Right renal pelvis (tissue), 4 donors: ENCODE measurements at regions not wholly inside any gene's neighbourhood (a gene's known extent, or its start where the extent isn't known, plus 50 kb on each side); places are given as distances from the start of the nearest gene placed in this dataset.
"Not testable (repeated sequence)": the region's sequence is repeated elsewhere in the genome, so short reads cannot be mapped to it uniquely, and the experiment has no call there.

Experiments
- DNase-seq, 4 donors: peaks; one replicate each; pipeline ENCODE4 v3.0.0-alpha.2; 2013; ENCODE audit warnings: low read depth in 4 of 4, low spot score in 3 of 4, missing footprints in 1 of 4

- no peak for DNase-seq
These were observed 129.0 kb upstream of the ZEB2 start for GRCh38 chr2:144648837-144649465.

- no peak for DNase-seq
These were observed 125.3 kb upstream of the ZEB2 start for GRCh38 chr2:144645083-144645778.

- no peak for DNase-seq
These were observed 124.6 kb upstream of the ZEB2 start for GRCh38 chr2:144644549-144644948.

- DNase-seq, result no peak
These were observed 123.8 kb upstream of the ZEB2 start for GRCh38 chr2:144643537-144644336.

- no peak for DNase-seq
These were observed 122.9 kb upstream of the ZEB2 start for GRCh38 chr2:144642856-144643255.

- DNase-seq, result no peak
These were observed 122.2 kb upstream of the ZEB2 start for GRCh38 chr2:144642131-144642530.

- DNase-seq, result not testable (repeated sequence)
These were observed 118.3 kb upstream of the ZEB2 start for GRCh38 chr2:144638250-144638649.

- not testable (repeated sequence) for DNase-seq
These were observed 116.9 kb upstream of the ZEB2 start for GRCh38 chr2:144636860-144637259.

GRCh38 chr2:144632809-144633208 lies 112.9 kb upstream of the ZEB2 start:
- DNase-seq, result no peak

- no peak for DNase-seq
These were observed 111.7 kb upstream of the ZEB2 start for GRCh38 chr2:144631636-144632035.

GRCh38 chr2:144630459-144631215 lies 110.7 kb upstream of the ZEB2 start:
- no peak for DNase-seq

- DNase-seq, result no peak
These were observed 110.0 kb upstream of the ZEB2 start for GRCh38 chr2:144629935-144630334.

GRCh38 chr2:144628566-144628965 lies 108.6 kb upstream of the ZEB2 start:
- no peak for DNase-seq

GRCh38 chr2:144625626-144626025 lies 105.7 kb upstream of the ZEB2 start:
- DNase-seq, result no peak

- no peak for DNase-seq
These were observed 105.3 kb upstream of the ZEB2 start for GRCh38 chr2:144625226-144625625.

- no peak for DNase-seq
These were observed 104.5 kb upstream of the ZEB2 start for GRCh38 chr2:144624451-144624850.

- not testable (repeated sequence) for DNase-seq
These were observed 102.5 kb upstream of the ZEB2 start for GRCh38 chr2:144622373-144622772.

- DNase-seq, result no peak
These were observed 101.3 kb upstream of the ZEB2 start for GRCh38 chr2:144621266-144621665.

- no peak for DNase-seq
These were observed 99.8 kb upstream of the ZEB2 start for GRCh38 chr2:144619760-144620159.

GRCh38 chr2:144617171-144617570 lies 97.3 kb upstream of the ZEB2 start:
- not testable (repeated sequence) for DNase-seq
